GM12872 (cell line): ENCODE measurements at regions not wholly inside any gene's neighbourhood (a gene's known extent, or its start where the extent isn't known, plus 50 kb on each side); places are given as distances from the start of the nearest gene placed in this dataset.

Source experiments
- TF ChIP-seq, protein P1 (sequence below): IDR thresholded peaks from 3 replicates; pipeline ENCODE4 v1.5.1; 2011; ENCODE audit warnings: low read depth, mild to moderate bottlenecking, low read length, moderate library complexity; ENCODE audit not compliant: insufficient read depth

DNA sequence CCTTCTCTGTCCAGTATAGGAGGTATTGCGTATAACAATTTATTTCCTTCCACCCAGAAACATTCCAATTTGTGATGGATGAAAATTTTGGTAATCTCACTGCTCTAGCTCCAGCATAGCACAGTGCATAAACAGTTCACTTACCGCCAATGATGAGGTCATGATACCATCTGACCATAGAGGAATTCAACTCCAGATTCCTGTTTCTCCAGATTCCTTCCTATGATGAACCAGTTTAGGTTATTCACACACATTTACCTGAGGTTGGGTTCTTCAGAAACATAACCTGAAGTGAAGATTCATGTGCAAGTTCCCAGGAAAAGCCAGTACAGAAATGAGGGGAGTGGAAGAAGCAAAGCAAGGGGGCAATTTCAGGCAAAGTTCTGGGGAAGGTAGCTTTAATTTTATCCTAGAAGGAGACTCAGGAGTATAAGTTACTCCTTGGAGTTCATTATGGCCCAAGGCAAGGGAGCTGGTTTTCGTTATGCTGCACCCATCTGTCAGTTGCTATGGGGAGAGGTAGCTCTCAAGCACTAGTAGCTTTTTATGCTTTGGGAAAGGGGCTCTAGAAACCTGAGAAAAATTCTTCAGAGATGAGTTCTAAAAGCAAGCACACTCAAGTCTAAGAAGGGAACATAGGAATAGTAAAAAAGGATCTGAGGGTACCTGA is 121.6 kb downstream of the CASP12 start:
- TF ChIP-seq, protein P1, sequence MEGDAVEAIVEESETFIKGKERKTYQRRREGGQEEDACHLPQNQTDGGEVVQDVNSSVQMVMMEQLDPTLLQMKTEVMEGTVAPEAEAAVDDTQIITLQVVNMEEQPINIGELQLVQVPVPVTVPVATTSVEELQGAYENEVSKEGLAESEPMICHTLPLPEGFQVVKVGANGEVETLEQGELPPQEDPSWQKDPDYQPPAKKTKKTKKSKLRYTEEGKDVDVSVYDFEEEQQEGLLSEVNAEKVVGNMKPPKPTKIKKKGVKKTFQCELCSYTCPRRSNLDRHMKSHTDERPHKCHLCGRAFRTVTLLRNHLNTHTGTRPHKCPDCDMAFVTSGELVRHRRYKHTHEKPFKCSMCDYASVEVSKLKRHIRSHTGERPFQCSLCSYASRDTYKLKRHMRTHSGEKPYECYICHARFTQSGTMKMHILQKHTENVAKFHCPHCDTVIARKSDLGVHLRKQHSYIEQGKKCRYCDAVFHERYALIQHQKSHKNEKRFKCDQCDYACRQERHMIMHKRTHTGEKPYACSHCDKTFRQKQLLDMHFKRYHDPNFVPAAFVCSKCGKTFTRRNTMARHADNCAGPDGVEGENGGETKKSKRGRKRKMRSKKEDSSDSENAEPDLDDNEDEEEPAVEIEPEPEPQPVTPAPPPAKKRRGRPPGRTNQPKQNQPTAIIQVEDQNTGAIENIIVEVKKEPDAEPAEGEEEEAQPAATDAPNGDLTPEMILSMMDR = no peak

DNA sequence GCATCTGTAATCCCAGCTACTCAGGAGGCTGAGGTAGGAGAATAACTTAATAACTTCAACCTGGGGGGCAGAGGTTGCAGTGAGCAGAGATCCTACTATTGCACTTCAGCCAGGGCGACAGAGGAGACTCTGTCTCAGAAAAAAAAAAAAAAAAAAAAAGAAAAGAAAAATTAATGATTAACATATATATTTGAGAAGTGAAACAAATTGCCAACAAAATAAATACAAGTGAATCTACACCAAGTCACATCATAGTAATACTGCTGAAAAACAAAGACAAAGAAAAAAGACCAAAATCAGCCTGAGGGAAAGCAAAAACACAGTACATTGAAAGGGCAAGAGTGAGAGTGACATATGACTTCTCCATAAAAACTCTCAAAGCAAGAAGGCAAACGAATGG is 123.7 kb downstream of the CASP12 start:
- TF ChIP-seq, protein P1 = no peak

DNA sequence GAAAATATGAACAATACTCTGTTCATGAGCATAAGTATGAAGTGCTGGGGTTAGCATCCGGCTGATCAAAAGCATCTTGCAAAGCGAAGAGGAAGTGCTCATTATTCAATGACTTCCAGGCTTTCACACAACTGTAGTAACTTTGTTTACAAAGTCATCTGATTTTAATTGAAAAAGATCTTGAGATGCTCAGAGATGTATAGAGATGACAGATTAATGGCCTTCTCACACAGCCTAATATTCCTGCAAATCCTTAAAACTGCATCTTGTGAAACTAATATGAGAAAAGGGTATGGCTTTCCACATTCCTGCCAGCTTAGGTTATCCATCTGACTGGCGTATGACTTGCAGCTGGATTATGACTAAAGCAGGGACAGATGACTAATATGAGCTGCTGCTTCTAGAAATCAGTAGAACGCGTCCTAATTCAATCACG is 125.4 kb downstream of the CASP12 start:
- TF ChIP-seq, protein P1 = no peak

DNA sequence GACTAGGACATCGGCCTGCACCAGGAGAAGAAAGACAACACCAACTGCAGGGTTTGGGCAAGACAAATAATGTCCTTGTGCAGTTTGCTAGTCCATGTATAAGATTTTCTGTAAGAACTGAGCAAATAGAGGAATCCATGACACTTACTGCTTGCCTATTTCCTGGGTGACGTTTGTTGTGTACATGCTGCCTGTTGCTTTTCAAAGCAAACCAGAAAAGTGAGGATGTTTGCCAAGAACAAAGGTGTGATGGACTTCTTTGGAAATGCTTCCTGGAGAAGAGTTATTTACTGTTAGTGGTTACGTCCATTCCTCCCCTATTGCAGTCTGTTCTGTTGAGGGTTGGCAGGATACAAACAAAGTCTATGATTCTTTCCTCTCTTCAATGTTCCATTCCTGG is 126.5 kb downstream of the CASP12 start:
- TF ChIP-seq, protein P1 = no peak

DNA sequence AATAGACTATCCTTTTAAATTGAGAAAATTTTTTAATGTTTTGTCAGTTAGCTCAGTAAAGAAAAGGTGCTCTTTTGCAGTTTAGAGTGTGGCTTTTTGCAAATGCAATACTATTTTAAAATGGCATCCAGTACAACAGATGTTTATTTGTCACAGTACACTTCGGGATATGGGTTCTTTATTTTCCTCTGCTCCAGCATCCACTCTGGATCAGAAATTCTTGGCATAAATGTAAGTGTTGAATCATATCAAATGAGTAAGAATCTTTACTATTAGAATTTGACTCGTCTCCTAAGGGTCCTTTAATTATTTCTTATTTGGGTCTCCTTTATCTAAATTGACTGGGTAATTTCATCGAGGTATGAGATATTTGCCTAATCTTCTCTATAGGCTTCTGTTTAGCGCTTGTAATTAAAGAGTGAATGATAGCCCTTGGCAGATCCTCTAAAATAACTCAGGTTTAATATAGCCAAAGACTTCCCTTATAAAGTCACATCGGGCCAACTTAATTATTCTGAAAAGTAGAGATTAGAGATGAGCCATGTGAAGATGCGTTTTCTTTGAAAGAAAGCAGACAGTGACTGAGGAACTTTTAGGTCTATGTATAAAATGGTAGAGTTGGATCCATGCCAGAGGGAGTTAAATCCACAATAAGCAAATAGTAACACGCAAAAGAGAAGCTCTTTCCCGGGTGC is 132.7 kb downstream of the CASP12 start:
- TF ChIP-seq, protein P1 = no peak

DNA sequence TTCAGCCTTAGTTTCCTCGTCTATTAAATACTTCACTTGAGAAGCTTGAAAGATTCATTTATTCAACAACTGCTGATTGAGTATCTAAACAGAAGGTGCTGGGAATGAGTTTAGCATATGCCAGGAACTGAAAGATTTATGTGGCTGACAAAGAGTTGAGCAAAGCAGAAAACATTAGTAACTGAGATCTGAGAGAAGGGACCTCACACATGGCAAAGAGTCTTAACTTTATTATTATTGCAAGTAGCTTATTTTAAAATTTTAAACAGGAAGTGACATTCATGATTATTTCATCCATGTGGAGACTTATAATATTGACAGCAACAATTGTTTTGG is 133.6 kb downstream of the CASP12 start:
- TF ChIP-seq, protein P1 = no peak

DNA sequence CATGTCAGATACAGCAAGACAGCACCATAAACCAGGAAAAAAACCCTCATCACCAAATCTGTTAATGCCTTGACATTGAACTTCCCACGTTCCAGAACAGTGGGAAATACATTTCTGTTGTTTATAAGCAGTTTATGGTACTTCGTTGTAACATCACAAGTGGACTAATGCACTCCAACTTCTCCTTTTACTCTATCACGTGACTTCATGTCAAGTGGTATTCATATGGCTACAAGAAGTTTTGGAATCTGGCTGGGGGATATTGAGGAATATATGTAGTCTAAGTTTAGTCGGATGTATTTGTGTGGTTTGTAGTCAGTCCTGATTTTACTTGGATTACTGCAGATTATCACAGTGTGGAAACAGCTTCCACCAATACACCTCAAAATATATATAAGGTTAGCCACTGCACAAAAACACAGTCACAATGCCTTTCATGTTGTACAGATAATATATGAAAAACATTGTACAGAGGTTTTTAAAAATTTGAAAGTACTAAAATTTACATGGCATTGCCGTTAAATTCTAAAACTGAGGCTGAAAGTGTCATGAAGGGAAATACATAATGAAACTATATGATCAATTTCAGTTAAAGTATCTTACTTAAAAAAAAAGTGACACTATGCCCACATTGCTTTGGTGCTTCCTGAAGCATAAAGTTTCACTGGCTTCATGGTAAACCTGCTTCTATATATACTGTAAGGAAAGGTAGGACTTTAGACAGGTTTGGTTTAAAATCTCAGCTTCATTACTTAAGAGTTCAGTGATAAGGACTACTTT is 134.1 kb downstream of the CASP12 start:
- TF ChIP-seq, protein P1 = no peak
